Fibroblast of mammary gland (primary cell): ENCODE measurements at regions not wholly inside any gene's neighbourhood (a gene's known extent, or its start where the extent isn't known, plus 50 kb on each side); places are given as distances from the start of the nearest gene placed in this dataset.

ENCODE experiments used
- DNase-seq: peaks from one replicate; pipeline ENCODE4 v3.0.0-alpha.2; 2010; ENCODE audit warnings: low read depth
- H3K4me3 ChIP-seq: 2 replicates; pipeline ENCODE4 v1.5.1; 2011; ENCODE audit warnings: low read depth, mild to moderate bottlenecking, low read length, moderate library complexity; ENCODE audit not compliant: control insufficient read depth
- CTCF ChIP-seq: conservative IDR thresholded peaks from 2 replicates; pipeline ENCODE4 v1.5.1; 2011; ENCODE audit warnings: low read depth, low read length, inconsistent platforms; ENCODE audit not compliant: control insufficient read depth, insufficient read depth

GRCh38 chr7:85239109-85239508 is 52.3 kb upstream of the SEMA3D start:
- TF ChIP-seq CTCF, result no peak
- H3K4me3 ChIP-seq, result no peak overlapping the region
- no peak for DNase-seq

- no peak for TF ChIP-seq CTCF
- peak; percentile 3 for DNase-seq
- no peak overlapping the region for H3K4me3 ChIP-seq
These were observed 50.9 kb upstream of the SEMA3D start for GRCh38 chr7:85237721-85238120.
